ENCODE measurements at regions not wholly inside any gene's neighbourhood (a gene's known extent, or its start where the extent isn't known, plus 50 kb on each side); places are given as distances from the start of the nearest gene placed in this dataset.
"Not testable (repeated sequence)": the region's sequence is repeated elsewhere in the genome, so short reads cannot be mapped to it uniquely, and the experiment has no call there.

DNA sequence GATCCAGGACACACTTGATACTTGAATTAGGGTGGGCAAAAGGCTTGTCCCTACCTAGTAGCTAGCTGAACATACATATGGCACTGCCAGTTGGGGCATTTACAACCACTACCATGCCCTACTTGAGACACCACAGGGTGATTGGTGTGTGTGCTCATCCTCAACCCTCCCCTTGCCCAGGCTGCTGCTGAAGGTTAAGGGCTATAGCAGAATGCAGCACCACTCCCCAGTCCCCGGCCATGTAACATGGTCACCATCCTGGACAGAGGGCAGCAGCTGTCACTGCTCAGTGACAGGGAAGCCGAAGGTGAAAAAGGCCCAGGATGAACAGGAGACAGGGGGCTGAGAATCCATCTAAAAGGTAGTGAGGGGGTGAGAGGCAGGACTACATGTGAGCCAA lies 273.9 kb upstream of the SGCD start:
- H3K4me3 ChIP-seq (ENCODE audit: low read depth, low read length), result no peak overlapping the region
- TF ChIP-seq, protein P1, sequence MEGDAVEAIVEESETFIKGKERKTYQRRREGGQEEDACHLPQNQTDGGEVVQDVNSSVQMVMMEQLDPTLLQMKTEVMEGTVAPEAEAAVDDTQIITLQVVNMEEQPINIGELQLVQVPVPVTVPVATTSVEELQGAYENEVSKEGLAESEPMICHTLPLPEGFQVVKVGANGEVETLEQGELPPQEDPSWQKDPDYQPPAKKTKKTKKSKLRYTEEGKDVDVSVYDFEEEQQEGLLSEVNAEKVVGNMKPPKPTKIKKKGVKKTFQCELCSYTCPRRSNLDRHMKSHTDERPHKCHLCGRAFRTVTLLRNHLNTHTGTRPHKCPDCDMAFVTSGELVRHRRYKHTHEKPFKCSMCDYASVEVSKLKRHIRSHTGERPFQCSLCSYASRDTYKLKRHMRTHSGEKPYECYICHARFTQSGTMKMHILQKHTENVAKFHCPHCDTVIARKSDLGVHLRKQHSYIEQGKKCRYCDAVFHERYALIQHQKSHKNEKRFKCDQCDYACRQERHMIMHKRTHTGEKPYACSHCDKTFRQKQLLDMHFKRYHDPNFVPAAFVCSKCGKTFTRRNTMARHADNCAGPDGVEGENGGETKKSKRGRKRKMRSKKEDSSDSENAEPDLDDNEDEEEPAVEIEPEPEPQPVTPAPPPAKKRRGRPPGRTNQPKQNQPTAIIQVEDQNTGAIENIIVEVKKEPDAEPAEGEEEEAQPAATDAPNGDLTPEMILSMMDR (IDR thresholded peaks at IDR 0.05; ENCODE audit: low read depth, low read length, missing control alignments), result no peak
- DNase-seq (ENCODE audit: low read depth), result no peak
- in situ Hi-C loops (cut with HindIII; ENCODE audit: low sequenced_read_pairs), result no loop called here

DNA sequence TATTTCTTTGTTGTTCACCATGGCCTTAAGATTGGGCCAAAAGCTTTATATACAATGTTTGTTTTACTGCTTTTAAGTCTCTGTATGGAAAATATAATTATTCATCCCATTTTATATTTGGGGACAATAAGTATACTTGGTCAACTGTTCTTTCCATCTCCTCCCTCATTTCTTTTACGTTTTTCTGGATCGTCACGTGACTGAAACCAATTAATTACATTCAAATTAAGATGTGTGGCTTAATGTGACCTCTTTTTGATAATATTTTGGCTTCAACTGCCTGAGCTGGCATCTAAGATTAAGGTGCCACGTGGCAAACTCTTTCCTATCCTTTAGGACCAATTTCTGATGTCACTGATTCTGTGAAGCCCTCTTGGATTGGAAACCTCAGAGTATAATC lies 250.1 kb upstream of the SGCD start:
- TF ChIP-seq, protein P1 (IDR thresholded peaks at IDR 0.05; ENCODE audit: low read depth, low read length, missing control alignments), result no peak
- in situ Hi-C loops (cut with HindIII; ENCODE audit: low sequenced_read_pairs), result no loop called here
- H3K4me3 ChIP-seq (ENCODE audit: low read depth, low read length), result no peak overlapping the region
- DNase-seq (ENCODE audit: low read depth), result no peak

DNA sequence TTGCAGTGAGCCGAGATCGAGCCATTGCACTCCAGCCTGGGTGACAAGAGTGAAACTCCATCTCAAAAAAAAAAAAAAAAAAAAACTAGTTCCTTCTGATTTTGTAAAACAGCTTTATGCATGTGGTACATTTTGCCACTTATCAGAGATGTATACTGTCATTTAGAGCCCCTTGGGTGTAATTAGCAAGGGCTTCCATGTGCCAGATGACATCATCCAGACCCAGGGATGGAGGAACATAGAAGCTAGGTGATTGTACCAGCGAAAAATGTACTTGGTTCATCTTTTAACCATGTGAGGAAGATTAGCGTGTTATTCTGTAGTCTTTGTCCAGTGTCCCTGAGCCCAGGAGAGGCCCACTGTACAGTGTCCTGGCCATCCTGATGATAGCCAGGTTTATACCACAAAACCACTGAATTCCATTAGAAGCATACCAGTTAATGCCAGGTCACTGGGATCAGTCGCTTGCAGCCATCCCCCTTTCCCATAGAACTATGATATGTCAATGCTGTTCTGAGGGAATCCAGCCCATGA lies 239.3 kb upstream of the SGCD start:
- TF ChIP-seq, protein P1 (IDR thresholded peaks at IDR 0.05; ENCODE audit: low read depth, low read length, missing control alignments), result no peak
- no peak for DNase-seq (ENCODE audit: low read depth)
- in situ Hi-C loops (cut with HindIII; ENCODE audit: low sequenced_read_pairs), result no loop called here

DNA sequence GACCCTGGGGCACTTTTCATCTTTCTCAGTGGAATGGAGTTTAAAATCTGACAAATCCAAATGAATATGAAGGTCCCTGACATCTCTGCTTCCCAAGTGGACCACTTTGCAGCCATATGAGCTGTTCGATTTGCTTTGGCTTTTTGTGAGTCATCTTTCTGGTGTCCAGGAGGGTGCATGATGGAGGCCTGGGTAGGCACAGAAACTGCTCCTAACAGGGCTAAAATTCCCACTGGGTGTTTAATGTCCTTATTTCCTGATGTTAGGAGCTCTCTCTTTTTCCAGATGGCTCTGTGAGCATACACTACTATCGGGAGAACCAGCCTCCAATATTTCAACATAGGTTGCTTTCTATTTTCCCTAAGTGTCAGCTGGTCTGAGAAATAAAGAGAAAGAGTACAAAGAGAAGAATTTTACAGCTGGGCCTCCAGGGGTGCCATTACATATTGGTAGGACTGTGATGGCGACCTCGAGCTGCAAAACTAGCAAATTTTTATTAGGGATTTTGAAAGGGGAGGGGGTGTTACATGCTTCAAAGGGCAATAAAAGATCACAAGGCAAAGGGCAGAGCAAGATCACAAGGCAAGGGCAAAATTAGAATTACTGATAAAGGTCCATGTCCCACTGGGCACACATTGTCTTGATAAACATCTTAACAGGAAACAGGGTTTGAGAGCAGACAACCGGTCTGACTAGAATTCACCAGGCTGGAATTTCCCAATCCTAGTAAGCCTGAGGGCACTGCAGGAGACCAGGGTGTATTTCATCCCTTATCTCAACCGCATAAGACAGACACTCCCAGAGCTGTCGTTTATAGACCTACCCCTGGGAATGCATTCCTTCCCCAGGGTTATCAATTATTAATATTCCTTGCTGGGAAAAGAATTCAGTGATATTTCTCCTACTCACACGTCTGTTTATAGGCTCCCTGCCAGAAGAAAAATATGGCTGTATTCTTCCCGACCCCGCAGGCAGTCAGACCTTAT lies 236.7 kb upstream of the SGCD start:
- DNase-seq (ENCODE audit: low read depth); H3K4me3 ChIP-seq (ENCODE audit: low read depth, low read length); in situ Hi-C loops (cut with HindIII; ENCODE audit: low sequenced_read_pairs): not testable (repeated sequence)

More for the DNA sequence above, 239.3 kb upstream of the SGCD start:
- no peak overlapping the region for H3K4me3 ChIP-seq (ENCODE audit: low read depth, low read length)

DNA sequence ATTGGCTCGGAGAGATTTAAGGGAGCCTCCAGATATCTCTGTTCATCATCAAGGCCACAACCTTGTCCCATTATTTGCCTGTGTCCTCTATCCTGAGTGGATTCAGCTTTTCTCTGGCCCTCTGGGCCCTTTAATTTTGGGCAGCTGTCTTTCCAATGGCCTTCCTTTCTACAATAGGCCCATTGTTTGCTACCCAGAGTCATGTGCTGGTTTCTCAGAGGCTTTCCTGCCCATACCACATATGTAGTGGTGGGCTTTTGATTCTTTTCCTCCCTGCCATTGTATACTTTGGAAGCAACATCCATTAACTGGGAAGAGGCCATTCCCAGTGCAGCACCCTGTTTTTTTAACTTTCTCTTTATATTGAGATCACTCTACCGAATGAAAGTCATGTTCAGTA lies 233.9 kb upstream of the SGCD start:
- DNase-seq (ENCODE audit: low read depth), result no peak
- in situ Hi-C loops (cut with HindIII; ENCODE audit: low sequenced_read_pairs), result no loop called here
- no peak overlapping the region for H3K4me3 ChIP-seq (ENCODE audit: low read depth, low read length)
- TF ChIP-seq, protein P1 (IDR thresholded peaks at IDR 0.05; ENCODE audit: low read depth, low read length, missing control alignments), result no peak

DNA sequence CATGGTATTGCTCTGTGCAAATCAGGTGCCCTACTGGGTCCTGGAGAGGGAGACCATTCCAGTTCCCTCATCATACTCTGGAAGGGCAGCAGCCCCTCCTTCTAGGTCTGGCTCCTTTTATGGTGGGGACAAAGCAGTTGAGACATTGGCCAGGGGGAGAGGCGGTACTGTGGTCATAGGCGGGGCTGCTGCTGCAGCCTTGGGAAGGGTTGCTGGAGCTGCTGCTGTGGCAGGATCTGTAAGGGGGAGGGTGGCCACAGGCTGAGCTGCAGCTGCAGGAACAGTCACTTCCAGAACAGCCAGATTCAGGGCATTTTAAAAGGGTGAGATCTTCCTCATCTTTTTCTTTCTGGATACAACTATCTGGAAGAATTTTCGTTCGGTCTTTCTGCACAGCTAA lies 233.0 kb upstream of the SGCD start:
- no peak overlapping the region for H3K4me3 ChIP-seq (ENCODE audit: low read depth, low read length)
- no peak for DNase-seq (ENCODE audit: low read depth)
- TF ChIP-seq, protein P1 (IDR thresholded peaks at IDR 0.05; ENCODE audit: low read depth, low read length, missing control alignments), result no peak
- in situ Hi-C loops (cut with HindIII; ENCODE audit: low sequenced_read_pairs), result no loop called here

DNA sequence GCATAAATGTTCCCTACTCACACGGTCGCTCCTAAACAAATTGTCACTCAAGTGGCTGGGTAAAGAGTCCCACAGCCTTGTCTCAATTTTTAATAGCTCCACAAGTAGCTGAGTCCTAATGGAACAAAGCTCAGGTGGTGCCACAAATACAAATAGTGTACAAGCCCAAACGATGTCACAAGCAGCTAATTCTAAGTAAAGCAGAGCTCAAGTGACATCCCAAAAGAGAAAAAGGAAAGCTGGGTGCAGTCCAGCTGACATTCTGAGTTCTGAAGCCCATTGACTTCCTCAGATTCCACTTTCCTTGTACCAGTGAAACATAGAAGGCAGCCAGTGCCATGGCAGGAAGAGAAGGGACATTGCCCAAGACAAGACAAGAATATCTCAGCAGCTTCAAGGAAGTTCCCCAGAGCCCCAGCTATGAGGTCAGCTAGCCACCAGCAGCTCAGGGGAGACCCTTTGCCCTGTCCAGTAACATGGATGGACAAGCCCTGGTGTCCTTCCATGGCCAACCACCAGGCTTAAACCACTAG lies 231.2 kb upstream of the SGCD start:
- TF ChIP-seq, protein P1 (IDR thresholded peaks at IDR 0.05; ENCODE audit: low read depth, low read length, missing control alignments), result no peak
- no peak for DNase-seq (ENCODE audit: low read depth)
- H3K4me3 ChIP-seq (ENCODE audit: low read depth, low read length), result no peak overlapping the region
- in situ Hi-C loops (cut with HindIII; ENCODE audit: low sequenced_read_pairs), result no loop called here
